GM21723 (cell line): ENCODE measurements at regions not wholly inside any gene's neighbourhood (a gene's known extent, or its start where the extent isn't known, plus 50 kb on each side); places are given as distances from the start of the nearest gene placed in this dataset.
"Not testable (repeated sequence)": the region's sequence is repeated elsewhere in the genome, so short reads cannot be mapped to it uniquely, and the experiment has no call there.

Experiments used
- ATAC-seq: cut with Tn5 transposase; IDR thresholded peaks from one replicate; pipeline ENCODE4 v1.9.1; 2021; ENCODE audit warnings: mild to moderate bottlenecking, moderate library complexity; ENCODE audit not compliant: unreplicated experiment

DNA sequence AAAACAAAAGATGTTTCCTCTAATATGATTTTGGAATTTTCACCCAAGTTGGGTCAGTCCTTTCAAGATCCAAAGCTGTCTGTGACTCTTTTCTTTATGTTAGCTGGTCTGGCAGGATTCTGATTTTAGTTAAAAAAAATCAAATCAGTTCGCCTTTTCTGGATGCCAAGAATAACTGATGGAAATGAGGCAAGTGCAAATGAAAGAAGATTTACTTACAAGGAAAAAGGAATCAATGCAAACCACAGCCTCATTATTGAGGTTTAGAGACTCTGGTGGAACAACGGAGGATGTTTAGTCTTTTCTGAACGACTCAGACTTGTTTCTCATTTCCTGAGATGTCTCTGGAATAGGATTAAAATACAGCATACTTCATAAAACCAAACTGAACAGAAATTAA lies 117.0 kb upstream of the DYRK2 start:
- no peak for ATAC-seq

DNA sequence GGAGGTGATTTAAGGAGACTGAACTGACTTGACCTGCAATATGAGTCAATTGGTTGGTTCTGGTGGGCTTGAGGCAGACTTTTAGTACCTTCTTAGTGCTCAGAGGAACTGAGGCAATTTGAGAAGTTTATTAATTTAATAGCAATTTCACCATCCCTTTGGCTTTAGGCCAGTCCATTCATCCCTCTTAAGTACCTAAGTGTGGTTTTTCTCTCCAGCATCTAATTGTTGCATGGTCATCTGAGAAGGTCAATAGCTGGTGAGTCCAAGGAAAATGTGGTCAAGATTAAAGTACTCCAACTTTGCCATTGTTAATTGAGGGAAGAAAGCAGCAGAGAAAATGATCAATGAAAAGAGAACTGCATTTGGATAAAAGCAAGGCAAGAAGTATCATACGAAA lies 115.4 kb upstream of the DYRK2 start:
- ATAC-seq: no peak

DNA sequence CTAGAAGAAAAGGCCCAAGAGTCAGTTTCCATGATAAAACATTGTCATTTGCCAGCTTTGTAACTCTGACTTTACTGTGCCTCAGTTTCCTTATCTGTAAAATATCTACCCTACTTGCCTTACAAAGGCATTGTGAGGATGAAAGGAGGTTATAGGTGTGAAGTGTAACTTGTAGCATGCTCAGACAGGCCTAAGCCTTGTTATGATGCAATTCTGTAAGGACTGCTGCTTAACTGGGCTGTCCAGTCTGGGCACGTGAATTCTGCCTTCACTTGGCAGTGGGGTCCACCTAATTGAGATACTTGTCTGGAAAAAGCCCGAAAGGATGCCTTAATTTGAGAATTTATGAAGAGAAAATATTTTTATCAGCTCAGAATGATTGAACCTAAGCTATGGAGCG lies 114.5 kb upstream of the DYRK2 start:
- ATAC-seq: no peak

DNA sequence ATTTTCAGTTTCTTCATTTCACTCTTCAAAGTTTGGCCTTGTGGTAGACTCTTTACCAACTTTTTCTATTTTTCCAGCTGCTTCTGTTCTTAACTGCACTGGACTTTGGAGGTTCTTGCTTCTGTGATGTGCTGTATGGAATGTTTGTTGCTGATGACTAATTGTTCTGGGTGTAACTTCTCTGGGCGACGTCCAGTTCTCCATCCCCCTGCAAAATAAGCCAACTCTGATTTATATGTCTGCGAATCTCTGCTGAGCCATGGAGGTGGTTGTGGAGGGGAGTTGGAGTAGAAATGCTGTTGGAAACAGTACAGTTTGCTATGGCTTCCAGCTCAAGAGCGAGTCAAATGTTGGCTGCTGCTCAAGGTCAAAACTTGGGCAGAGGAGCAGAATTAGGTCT lies 113.9 kb upstream of the DYRK2 start:
- no peak for ATAC-seq

DNA sequence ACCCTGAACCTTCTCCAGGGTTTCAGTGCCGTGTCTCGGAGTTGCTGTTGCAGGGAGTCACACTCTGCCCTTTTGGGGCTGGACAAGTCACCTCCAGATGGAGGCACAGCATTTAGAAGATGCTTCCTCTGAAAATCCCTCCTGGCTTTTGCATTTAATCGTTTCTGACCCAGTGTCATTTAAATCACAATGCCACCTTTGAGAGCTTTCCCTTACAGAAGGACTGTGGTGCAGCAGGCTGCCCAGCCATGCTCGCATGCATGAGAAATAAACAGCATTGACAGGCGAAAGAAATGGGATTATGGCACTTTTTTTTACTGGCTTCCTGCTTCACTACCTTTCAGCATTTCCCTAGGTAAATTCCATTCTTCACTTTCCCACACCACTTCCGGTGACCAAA lies 113.4 kb upstream of the DYRK2 start:
- ATAC-seq: no peak

DNA sequence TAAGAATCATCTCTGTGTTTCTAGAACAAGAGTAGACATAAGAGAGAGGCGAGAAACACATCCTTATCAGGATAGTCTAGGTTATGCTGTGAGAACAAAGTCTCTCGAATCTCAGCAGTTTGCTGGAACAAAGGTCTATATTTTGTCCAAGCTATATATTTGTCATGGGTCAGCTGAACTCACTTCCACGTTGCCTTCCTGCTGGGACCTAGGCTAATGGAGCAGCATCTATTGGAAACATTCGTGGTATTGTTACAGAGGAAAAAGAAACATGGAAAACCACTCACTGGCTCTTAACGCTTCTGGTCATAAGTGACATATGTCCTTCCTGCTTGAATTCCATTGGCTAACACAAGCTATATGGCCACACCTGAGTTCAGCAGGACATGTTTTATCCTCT lies 112.6 kb upstream of the DYRK2 start:
- no peak for ATAC-seq

DNA sequence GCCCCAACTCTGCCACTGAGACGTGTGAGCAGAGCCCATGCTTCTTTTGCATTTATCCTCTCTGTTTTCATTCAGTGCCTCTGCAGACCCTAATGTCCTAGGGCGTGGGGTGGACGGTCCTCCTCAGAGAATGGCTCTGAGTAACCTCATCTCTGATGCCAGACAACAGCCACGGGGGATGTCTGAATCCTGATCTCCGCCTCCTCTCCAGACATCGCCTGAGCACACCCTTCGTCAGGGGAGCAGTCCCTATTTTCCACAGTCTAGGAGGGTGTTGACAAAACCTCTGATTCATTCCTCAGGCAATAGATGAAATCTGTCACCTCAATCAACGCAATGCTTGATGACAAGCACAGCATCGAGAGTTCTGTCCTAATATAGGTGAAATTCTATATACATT lies 109.2 kb upstream of the DYRK2 start:
- ATAC-seq: no peak

DNA sequence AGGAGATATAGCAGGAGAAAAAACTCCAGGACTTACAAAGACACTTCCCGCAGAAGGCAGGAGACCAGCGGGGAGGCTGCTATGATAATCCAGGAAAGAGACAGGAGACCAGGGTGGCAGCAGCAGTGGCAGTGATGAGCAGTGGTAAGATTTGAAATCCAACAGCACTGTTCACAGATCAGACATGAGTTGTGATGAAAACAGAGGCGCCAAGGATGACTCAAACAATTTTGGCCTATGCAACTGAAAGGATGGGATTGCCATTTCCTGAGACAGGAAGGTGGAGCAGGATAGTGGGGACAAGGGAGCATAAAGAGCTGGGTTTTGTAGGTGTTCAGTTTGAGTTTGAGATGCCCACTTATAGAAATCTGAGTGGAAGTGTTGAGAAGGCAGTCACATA lies 108.6 kb upstream of the DYRK2 start:
- no peak for ATAC-seq

DNA sequence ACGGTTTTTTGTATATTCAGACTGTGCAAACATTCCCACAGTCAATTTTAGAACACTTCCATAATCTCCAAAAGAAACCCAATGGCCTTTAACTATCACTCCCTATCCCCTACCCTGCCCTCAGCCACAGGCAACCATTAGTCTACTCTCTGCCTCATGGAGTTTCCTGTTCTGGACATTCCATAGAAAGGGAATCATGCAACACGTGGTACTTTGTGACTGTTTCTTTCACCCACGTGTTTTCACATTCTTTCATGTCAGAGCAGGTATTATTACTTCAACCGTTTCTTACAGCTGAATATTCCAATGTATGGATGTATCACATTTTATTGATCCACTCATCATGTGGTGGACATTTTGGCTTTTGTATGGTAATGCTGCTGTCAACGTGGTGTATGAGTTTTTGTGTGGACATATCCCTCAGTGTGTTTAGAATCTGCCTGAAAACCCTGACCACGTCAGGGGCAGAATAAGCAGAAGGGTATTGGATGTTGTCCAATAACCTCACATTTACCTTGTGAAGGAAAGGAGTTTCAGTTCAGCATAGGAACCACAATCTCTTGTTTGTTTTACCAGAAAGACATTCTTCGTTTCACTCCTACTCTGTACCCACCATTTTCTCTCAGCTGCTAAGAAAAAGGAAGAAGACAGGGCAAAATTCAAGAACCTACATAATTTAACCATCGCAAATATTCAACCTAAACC lies 107.5 kb upstream of the DYRK2 start:
- peak; percentile 75 for ATAC-seq

DNA sequence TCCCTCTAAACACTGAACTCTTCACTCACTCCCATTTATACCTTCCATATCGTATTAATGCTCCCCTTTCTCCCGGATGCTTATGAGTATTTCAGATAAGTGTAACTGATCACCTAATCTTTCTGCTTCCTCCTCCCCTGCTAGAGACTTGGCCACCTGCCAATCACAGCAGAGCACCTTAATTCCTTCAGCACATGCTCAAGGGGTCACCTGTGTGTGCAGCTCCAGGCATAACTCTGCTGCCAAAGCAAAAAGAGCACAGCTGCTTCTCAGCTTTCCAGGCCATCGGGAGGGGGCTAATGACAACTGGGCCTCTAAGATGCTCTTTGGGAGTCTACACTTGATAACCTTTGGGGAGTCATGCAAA lies 106.9 kb upstream of the DYRK2 start:
- ATAC-seq: peak; percentile 40

DNA sequence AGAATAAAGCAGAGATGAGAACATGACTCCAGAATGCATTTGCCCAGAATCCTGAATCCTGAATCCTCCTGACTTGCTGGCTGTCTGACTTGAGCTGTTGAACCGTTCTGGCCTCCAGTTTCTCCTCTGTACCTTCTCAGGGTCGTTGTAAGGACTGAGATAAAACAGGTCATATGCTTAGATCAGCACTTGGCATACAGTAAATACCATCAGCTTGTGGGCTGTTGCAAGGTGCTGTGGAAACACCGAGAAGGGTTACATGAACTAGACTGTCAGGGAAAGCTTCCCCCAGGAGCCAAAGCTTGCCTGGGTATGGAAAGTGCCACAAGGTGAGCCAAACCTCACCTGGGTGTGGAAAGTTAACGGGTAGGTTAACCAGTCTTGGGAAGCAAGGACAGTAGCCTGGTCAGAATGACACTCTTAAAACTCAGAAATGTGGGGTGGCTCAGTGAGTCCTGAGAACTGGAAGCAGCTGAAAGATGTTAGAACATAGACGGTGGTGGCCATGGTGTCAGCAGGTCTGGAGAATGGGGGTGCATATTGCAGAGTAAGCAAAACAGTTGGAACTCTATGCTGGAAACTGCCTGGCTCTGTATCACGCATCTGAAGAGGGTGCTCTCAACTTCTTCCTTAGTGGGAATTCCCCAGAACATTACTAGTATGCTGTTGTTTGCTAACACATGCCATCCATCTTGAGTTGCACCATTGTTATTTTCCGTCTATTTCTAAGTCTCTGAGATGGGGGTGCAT lies 105.3 kb upstream of the DYRK2 start:
- ATAC-seq: no peak

DNA sequence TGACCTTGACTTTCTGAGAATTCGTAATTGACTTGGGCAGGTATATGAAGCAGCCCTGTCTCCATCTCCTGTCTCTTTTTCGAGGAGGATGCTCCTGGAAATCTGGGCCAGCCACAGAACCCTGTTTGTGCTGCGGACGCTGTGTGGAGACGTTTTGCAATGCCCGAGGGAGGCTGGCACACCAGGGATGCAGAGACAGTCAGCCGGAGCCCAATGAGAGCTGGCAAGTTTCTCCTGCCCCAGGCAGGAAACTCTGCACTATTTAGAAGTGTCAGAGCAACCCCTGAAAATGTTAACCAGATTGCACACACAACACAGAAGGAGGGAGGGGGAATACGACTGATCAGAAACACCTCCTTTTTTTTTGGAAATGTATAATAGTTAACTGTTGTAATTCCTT lies 103.2 kb upstream of the DYRK2 start:
- ATAC-seq: no peak

DNA sequence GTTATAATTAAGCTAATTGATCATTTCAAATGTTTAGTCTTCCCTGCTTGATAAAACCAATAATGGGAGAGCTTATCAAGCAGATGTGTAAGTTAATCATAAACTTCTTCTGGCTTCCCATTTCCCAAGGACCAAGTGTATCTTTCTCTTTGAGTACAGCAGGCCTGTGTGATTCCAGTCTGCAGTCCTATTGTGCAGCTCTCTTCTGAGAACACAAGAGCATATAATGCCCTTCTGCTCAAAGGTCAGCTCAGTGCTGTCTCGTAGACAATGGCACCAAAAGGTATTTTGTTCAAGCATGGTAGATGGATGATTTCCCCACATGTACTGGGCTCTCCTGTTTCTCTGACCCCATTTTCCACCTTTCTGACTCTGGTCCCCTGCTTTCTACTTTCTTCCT lies 101.8 kb upstream of the DYRK2 start:
- ATAC-seq: no peak

DNA sequence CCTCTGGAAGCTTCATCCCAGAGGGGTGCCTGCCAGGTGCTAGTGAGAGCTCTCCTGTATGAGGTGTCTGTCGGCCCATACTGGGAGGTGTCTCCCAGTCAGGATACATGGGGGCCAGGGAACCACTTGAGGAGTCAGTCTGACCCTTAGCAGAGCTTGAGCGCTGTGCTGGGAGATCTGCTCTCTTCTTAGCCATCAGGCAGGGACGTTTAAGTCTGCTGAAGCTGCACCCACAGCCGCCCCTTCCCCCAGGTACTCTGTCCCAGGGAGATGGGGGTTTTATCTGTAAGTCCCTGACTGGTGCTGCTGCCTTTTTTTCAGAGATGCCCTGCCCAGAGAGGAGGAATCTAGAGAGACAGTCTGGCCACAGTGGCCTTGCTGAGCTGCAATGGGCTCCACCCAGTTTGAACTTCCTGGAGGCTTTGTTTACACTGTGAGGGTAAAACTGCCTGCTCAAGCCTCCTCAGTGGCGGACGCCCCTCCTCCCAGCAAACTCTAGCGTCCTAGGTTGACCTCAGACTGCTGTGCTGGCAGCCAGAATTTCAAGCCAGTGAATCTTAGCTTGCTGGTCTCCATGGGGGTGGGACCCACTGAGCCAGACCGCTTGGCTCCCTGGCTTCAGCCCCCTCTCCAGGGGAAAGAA lies 93.3 kb upstream of the DYRK2 start:
- ATAC-seq: not testable (repeated sequence)

DNA sequence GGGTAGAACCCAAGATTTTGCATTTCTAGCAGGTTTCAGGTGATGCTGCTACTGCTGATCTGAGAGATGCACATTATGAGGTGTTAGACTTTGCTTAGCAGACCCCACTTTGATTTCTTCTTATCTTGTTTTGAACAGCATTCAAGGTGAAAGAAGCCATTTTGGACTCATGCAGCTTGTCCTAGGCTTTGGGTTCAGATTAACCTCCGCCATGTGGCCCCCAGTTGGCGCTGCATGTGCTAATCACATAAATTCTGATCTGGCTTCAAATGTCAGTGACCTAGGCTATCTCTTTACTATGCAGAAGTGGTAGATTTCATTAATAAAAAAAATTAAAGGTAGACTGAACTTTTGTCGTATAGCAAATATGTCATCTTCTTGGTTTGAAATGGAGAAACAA lies 89.8 kb upstream of the DYRK2 start:
- ATAC-seq: no peak

DNA sequence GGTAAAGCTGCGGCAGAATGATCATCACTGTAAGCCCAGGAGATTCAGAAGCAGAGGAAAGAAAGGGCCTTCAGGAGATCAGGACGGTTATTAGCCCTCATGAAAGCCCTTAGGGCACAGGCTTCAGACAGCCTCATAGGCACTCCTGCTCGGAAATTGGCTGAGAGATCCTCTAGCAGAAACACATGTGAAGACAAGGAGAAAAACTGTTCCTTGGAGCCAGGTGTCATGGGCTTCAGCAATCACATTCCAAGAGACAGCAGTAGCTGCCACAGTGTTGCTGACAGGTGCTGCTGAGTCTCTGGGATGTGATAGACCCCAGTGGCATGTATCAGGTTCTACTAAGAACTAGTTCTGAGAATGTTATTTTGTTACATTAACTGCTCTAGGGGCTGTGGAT lies 88.8 kb upstream of the DYRK2 start:
- ATAC-seq: no peak

DNA sequence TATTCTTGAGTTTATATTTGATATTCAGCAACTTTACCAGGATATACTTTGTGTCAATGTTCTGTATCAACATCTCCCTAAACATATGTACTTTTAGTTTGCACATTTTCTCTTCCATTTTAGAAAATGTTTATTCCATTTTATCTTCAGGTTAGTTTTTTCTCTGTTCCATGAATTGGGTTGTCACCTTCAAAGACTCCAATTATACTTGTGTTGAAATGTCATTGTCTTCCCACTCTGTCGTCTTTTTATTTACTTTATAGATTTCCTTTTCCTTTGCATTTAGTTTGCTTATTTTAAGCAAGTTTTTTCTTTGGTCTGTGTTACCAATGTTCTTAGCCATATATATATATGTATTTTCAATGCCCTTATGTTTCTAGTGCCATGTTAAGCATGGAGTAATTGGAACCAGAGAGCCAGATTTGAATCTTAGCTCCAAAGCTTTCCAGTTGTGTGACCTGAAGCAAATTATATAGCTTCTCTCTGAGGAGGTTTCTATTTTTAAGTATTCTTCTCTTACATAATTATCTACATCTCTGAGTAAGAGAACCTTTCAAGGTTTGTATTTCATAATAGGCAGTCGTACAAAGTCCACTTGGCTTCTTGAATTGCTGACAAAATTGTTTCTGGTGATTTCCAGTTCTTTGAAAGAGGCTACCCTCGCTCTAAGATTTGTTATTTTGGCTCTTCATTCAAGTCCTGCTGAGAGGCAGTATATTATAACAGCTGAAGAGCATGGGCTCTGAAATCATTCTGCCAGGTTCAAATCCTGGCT lies 85.8 kb upstream of the DYRK2 start:
- ATAC-seq: no peak

DNA sequence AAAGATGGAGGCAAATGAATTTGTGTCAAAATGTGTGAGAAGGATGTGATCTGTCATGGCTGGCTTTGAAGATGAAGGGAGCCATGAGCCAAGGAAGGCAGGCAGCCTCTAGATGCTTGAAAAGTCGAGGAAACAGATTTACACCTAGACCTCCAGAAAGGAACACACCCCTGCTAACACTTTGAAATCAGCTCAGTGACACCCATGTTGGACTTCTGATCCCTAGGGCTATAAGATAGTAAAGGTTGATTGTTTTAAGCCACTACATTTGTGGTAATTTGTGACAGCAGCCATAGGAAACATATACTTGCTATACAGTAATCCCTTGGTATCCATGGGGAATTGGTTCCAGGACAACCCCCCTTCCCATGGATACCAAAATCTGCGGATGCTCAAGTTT lies 80.5 kb upstream of the DYRK2 start:
- no peak for ATAC-seq

DNA sequence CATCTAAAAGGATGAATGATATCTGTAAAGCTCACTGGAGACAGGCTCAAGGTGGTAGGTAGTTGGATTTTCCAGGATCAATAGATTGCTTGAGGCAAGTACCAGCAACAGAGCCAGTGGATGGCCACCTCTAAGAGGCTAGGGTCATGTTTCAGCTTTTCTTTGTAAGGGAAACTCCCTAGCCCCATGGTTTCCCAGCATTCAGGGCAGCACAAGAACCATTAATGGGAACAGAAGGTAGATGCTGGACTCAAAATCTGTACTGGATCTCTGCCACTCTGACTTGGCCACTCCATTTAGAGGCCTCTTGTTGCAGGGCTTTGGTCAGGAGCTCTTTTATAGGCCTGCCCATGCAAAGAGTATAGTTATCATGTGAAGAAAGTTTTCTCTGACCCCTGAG lies 76.1 kb upstream of the DYRK2 start:
- no peak for ATAC-seq

DNA sequence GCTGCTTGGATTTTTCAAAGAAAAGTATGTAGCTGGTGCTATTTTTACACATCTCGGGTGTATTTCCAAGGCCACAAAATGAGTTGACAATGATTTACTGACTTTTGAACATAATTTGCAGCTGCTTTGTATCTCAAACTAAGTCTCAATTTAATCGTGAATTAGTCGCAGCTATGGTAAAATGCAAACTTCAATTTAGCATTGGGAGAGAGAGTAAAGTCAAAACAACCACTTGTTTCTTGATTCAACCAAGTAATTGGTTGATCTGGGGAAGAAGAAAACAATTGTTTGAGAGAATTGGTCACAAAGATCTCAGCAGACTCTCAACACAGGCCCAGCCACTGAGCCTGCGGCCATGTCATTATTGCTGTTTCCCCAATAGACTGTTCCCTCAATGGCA lies 75.0 kb upstream of the DYRK2 start:
- no peak for ATAC-seq

DNA sequence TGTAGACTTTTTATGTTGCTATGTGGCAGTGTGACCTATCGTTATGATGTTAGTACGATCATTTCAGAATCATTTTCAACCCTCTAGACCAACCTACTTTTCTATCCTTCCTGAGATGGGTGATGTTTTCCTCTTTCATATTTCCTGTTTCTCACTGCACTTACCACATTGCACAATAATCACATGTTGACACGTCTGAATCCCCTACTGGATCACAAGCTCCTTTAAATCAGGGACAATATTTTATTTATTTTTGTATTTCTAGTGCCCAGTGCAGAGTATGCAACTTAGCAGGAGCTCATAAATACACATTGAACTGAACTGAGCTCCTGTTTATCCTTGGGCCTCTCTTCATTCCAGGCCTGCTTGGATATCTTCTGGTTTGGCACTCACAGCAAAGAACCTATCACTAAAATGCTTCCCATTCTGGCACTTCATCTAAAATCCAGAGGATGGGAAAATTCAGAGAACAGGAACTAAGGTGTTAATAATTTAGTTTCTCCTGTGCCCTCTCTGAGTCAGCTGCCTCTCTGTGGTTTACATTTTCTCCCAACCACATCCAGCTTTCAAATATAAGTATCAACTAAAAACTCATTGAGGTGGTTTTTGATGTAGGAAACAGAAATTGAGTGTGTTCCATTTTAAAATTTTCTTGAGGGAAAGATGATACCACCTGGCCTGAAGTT lies 69.4 kb upstream of the DYRK2 start:
- ATAC-seq: no peak
